HG02678 (cell line): ENCODE measurements at regions not wholly inside any gene's neighbourhood (a gene's known extent, or its start where the extent isn't known, plus 50 kb on each side); places are given as distances from the start of the nearest gene placed in this dataset.

Experiments
- ATAC-seq: cut with Tn5 transposase; IDR thresholded peaks from one replicate; pipeline ENCODE4 v1.9.1; 2021; ENCODE audit warnings: mild to moderate bottlenecking, moderate library complexity; ENCODE audit not compliant: unreplicated experiment

DNA sequence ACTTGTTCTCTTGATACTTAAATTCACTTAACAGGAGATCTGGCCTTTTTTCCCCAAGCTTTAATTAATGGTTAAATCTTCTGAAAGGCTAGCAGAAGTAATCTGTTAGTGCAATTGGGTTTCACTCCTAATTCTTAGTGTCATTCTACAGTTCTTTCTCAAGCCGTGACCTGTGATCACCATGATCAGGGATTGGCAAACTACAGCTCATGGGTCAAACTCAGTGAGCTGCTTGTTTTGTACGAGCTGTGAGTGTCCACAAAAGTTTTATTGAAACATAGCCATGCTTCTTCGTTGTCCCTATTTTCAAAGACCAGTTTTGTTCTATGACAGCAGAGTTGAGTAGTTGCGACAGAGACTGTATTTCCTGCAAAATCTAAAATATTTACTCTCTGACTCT is 109.4 kb upstream of the KCNJ15 start:
- no peak for ATAC-seq

DNA sequence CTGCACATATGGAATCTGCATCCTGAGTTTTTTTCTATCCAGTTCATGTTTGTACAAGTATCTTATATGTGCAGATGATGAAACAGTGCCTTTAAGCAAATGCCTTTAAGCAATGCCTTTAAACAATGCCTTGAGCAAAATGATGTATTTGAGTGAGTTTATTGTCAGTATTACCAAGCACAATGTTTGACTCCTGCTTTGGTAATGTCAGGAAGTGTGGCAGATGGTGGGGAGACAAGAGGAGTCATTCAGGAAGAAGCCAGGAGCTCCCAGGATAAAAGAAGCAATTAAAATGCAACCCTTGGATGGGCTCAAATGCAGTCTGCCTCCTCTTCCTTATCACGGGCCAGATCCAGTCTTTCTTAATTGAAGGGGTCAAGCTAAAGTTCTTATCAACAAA is 108.7 kb upstream of the KCNJ15 start:
- ATAC-seq = no peak

DNA sequence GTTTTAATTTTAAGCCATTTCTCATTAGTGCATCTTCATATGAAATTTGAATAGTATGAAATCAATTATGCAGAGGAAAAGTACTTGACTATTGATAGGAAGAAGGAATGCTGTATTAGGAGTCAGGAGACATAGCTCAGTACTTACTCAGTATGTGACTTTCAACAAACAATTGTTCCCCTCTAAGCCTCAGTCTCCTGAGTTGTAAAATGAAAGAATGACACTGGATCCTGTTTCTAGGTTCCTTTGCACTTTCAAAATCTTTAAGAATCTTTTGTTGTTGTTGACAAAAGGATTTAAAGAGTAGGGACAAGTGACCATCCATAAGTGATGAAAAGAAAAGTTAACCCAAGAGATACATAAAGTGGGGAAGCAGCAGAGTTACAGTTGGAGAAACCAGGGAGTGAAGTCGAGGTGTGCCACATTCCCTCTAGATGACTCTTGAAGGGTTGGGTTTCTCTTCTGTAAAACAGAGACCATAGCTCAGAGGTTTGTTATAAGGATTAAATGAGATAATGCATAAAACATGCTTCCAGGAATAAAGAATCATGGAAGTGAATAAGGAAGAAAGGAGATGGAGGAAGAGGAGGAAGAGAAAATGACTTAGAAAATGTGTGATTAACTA is 105.7 kb upstream of the KCNJ15 start:
- no peak for ATAC-seq

DNA sequence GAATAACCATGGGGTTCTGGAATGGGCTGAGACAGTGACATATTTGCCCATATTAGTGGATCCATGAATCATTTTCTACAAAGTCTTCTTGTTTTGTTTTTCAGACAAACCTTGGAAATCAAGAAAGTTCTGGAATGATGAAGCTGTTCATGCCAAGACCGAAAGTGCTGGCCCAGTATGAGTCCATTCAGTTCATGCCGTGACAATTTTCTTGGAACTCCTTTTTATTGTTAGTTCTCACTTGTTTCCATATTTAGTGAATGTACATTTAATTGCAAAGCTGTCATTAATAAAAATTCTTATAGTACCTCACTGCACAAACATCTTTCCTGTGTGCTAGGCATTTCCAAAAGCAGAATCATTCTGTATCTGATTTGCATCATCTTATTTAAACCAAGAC is 100.6 kb upstream of the KCNJ15 start:
- ATAC-seq = no peak

DNA sequence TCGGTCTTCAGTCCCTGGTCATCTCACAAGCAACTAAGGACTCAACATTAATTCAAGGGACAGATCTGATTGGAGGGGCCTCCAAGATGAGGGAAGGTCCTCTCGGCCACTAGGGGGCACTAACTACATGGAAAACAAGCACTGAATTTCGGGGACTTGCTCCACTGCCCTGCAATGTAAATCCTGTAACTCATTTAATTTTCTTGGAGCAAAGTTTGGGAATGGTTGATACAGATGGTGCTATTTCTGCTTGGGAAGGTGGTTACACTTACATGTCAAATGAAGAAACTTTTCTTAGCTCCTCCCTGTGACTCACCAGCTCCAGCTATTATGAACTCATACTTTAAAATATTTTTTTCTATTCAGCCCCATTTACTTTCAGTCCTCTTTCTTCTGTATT is 97.4 kb upstream of the KCNJ15 start:
- no peak for ATAC-seq

DNA sequence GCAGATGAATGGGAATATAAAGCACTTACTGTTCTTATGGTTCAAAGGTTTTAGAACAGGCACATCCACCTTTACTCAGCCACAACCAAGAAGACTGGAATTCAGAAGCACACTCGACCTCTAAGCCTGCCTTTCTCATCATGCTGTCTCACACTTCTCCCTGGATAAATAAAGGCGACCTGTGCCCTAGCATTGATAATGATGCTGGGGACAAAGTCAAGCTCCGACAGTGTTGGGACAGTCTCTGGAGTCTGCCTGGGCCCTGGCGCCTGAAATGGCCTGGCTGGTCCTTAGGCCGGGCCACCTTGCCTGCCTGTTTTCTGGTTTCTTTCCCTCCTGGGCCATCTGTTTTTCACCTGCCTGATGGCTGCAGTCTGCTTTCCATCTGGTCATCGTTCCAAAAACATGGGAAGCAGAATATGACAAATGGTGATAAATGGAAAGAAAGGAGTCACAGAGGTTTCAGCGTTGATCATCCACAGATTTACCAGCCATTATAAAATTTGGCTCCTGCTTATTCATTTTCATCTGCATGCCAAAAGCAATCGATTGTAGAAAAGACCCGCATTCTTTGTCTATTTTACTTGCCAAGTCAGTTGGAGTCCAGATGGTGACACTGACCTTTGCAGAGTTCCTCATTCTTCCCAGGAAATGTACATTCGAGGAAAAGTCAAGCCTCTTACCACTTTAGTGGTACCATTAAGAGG is 91.2 kb upstream of the KCNJ15 start:
- ATAC-seq = no peak

DNA sequence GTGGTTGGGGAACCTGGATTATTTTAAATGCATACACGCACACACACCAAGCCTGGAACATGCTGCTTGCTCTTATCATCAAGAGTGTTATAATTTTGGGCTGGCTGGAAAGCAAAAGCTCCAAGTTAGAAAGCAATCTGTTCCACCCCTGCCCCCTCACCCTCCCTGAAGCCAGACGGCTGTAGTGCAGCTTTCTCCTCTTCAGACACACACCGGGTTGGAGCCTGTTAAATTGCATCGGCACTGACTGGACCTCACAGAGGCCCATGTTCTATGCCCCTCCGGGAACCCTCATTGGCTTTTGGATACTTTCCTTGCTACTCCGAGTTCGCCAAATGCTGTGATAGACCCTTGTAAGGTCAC is 90.6 kb upstream of the KCNJ15 start:
- ATAC-seq = no peak

DNA sequence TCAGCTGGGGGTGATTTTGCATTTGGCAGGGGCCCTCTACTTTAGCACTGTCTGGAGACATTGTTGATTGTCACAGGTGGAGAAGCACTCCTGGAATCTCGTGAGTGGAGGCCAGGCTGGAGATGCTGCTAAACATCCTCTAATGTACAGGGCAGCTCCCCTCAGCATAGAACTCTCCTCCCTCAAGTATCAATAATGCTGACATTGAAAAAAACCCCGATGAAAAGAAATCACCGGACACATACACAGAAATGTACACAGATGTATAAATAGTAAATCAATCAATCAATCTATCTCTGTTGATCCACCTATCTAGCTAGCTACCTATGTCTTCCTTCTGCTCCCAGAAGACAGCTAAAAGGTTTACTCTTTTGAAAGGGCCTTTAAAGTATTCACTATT is 89.4 kb upstream of the KCNJ15 start:
- ATAC-seq = no peak

DNA sequence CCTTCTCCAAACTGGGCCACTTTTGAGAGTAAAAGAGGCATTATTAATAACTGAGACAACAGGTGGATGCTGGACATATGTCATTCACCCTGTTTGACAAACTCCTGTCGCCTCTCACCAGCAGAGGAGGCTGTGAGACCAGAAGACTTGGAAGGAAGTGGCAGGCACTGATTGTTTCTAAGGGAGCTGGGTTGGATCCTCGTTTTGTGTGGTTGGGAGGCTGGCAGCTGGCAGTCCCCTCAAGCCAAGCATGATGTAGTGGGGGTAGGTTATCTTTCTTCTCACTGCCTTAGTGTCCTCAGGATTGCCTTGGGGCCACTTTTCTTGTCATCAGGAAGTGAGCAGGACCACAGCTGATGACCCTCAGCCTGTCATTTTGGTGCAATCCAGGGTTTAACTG is 86.5 kb upstream of the KCNJ15 start:
- ATAC-seq = no peak

DNA sequence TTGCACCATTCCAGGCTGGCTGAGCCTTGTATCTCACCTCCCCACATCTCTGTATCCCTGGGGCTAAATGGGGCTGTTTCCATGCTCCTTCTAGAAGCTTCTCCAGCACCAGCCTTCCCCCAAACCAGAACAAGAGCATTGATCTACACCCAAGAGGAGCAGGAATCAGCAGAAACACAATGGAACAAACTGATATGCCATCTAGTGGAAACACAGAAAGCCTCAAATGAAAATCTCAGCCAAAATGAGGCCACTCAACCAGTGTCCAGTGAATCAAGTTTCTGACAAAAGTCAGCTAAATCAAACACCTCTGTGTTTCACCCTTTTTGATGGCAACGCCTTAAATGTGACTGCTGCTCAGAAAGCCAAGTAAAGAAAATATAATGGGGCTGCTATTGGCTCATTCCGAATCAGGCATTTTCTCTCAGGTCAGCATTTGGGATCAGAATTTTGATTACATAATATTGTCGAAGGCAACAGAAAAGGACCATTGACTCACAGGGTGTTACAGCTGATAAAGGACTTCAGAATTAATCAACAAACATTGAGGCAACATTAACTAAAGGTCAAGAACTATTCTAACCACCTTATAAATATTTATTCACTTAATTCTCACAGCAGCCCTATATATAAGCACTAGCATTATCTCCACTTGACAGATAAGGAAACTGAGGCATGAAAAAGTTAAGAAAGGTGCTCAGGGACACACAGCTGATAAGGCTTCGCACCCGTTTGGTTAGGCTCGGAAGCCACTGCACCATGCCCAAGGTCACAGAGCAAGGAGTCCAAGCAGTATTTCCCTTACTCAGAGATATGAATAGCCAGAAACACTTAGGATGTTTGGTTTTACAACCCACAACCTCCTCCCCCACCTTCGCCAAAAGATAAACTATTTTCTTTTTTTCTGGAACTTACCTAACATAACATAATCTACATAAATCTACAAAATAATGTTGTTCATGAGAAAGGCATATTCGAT is 85.8 kb upstream of the KCNJ15 start:
- no peak for ATAC-seq

DNA sequence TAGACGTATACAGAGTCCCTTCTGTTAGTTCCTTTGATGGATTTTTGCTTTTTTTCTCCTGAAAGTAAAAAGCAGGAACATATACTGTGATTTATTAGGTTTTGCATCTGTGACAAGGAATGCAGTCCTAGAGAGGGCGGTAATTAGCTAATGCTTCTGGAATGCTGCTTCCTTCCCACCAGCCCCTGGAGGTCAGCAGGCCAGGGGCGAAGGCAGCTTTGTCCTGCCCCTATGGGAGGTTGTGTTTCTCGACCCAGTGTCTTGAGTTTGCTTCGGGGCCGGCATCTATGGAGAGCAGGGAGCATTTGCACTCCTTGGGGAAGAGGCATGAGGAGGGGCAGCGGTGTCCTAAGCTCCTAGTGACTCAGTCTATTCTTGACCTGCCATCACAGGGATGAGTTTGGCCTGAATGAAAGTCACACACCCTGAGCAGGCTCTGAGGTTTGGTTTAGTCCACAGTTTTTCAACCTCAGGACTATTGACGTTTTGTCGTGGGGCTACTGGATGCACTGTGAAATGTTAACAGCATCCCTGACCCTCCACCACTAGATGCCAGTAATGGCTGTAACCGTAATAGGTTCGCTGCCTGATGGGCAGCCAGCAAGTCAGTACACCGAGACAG is 85.0 kb upstream of the KCNJ15 start:
- no peak for ATAC-seq

DNA sequence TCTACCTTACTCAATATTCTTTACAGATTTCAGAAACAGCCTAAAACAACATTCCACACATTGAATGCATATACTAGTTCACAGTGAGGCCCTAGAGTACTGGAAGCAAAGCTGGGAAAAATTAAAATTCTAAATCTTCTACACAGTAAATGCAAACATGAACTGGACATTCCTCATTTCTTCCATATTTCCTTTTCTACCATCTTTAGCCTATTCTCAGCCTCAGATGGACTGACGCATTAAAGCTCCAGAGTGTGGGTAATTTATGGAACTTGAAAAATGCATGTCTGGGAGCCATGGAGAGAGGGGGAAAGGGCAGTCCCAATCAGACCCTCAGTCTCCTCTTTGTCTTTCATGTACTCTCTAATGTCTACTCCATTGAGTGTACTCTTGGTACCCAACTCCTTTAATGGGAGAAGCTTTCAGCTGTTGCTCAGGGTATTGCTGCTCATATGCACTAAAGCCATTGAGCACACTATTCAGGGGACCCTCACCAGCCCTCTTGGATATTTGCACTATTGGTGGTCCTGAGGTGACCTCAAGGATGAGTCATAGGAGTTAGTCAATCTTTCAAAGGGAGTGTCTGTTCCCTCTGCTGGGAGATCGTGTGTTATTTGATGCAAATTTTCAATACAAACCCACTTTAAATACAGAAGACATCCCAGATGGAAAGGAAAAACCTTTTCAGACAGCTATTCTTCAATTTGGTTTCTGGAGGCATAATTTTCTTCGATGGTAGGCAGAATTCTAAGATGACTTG is 83.3 kb upstream of the KCNJ15 start:
- no peak for ATAC-seq

DNA sequence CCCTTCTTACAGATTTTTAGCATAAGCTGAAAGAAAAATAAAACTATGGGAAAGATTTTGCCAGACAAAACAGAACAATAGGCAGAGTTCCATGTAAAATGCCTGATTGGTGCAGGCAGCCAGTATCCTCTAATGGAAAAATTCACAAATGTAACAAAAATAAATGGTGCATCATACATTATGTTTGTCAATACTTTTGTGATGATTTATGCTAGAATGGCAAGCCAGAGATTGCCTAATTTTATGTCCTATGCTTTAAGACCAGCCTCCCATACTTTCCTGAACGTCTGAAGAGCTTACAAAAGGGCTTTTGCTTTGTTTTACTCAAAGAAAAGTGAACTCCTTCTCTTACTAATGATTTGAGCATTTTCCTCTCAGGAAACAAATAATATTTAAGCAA is 81.5 kb upstream of the KCNJ15 start:
- no peak for ATAC-seq

DNA sequence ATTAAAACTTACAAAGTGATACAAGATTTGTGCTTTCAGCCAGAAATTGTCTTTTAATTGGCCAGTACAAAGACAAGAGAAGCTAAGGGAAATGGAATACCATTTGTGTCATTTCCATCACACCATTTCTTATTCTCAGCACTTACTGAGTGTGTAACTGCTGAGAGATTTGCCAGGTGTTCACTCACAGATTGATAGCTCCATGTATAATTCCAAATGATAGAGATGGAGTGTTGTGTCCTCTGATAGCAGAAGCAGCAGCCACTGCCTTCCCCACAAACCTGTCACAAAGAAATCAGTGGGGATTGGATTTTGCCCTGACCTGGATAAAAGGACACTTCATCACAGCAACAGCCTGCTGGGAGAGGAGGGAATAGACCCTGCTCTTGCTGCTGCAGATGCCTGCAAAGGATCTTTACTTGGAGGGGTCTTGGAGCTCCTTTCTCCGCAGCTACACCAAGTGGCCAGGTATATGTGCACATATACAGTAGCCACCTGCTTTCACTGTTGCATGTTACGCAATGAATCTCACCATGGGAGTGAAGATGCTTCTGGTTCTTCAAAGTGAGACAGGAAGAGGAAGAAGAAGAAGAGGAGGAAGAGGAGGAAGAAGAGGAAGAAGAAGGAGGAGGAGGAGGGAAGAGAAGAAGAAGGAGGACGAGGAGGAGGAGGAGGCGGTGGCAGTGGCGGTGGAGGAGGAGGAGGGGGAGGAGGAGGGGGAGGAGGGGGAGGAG is 78.7 kb upstream of the KCNJ15 start:
- ATAC-seq = no peak

DNA sequence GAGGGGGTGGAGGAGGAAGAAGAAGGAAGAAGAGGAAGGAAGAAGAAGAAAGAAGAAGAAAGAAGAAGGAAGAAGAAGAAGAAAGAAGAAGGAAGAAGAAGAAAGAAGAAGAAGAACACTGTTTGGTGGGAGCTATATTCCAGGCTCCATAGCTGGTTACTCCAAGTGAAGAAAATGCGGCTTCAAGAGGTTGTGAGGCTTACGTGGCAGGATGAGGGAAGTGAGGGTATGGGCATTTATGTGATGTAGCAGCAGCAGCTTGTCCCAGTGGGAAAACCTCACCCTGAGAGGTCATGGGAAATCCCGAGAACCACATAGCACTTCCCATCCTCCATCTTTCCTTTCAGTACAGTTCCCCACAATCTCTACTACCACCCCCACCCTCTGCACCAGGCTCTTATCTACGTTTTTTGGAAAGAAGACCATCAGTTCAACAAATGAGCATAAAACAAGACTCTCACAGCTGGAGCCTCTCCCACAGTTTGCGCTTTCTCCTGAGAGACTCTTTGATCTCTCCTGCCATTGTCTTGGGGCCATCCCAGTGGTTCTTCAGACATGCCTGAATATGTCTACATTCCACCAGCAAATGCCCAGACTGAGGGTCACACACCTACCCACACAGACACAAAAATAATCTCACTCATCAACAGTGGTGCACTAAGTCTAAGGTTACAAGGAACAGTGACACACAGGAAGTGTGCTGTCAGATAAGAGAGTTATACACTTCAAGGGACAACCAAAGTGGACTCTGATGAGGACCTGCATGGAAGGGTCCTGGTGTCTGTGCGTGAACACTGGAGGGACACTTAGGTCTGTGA is 77.9 kb upstream of the KCNJ15 start:
- ATAC-seq = no peak

DNA sequence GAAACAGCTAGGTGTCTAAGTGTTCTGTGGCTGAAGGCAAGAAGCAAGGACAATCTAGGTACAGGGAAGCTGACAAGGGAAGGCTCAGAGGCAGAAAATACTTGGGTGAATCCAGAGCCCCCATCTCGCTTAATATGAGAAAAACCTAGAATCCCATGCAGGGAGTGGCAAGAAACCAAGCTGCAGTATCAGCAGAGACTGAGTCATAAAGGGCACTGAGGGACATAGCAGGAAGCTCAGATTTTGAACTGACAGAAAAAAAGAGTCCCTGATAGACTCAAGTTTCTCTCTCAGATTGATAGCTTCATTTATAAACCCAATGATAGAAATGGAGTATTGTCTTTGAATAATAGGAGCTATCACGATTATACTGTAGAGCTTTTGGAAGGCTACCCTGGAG is 77.3 kb upstream of the KCNJ15 start:
- no peak for ATAC-seq

DNA sequence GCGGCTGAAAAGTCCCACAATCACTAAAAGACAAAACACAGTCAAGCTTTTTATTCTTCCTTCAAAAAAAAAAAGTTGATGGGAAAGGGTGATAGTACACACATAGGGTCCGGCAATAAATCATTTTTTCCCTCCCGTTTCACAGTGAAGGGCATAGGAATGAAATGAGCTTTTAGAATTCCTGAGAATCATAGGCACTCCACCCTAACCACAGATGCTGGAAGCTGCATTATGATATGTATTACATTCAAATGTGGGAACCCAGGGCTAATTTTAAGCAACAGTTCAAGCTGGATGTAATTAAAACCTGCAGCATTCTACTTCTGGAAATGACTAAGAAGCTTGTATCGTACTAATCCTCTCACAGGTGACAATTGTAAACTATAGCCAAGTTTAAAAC is 75.7 kb upstream of the KCNJ15 start:
- no peak for ATAC-seq

DNA sequence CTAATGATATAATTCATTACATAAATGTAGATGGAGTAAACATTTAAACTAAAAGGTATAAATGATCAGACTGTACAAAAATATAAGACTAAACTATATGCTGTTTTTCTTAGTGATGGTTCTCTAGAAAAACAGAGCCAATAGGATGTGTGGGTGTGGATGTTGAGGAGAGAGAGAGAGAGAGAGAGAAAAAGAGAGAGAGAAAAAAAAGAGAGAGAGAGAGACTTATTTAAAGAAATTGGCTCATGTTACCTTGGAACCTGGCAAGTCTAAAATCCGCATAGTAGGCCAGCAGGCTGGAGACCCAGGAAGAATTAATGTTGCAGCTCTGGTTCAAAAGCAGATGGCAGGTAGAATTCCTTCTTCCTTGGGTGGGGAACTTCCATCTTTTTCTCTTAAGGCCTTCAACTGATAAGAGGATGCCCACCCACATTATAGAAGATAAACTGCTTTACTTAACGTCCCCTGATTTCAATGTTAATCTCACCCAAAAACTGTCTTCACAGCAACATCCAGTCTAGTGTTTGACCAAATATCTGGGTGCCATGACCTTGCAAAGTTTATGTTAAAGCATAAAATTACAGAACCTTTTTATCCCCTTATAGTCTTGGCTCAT is 74.3 kb upstream of the KCNJ15 start:
- no peak for ATAC-seq

DNA sequence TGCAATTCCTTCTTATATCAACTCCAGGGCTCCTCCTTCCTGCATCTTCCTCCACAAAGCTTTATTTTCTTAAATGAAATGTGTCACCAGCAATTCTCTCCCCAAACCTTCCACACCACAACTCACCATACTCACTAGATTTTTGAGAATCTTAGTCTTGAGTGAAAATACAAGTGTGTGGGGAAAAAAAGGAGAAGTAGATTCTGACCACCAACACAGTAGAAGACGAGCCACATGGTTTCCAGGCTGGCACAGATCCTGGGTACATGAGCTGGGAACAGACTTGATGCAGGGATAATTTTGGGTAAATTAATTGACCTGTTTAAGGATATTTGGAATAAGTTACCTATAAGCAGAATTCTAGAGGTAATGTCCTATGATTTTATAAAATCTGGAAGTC is 72.8 kb upstream of the KCNJ15 start:
- ATAC-seq = no peak
